ENCODE measurements at regions not wholly inside any gene's neighbourhood (a gene's known extent, or its start where the extent isn't known, plus 50 kb on each side); places are given as distances from the start of the nearest gene placed in this dataset.

- DNase-seq: no peak
- intact Hi-C loops (cut with DNase I): no loop called here
- H3K4me1 ChIP-seq: no peaks in the 10 kb centered on the region
- peaks cover 5% of the 10 kb centered on the region for H3K27me3 ChIP-seq
- H3K4me3 ChIP-seq: no peak overlapping the region
- no peak overlapping the region for H3K27ac ChIP-seq
- no peaks in the 10 kb centered on the region for H3K9me3 ChIP-seq
- no peak for TF ChIP-seq CTCF (IDR thresholded peaks at IDR 0.05)
- H3K36me3 ChIP-seq: no peaks in the 10 kb centered on the region
- no peak overlapping the region for H3K9ac ChIP-seq (ENCODE audit: low read depth in 2 of 2, low read length in 2 of 2)
Observed at GRCh38 chr4:3676196-3676595, 90.0 kb upstream of the ADRA2C start.

- intact Hi-C loops (cut with DNase I): no loop called here
- no peak for DNase-seq
Observed at GRCh38 chr4:3675251-3676115, 90.7 kb upstream of the ADRA2C start.

GRCh38 chr4:3674479-3674851 lies 91.7 kb upstream of the ADRA2C start:
- Histone ChIP-seq H3K27ac (no peak overlapping the region), H3K4me3 (no peak overlapping the region), H3K36me3 (no peaks in the 10 kb centered on the region), H3K27me3 (peaks cover 5% of the 10 kb centered on the region), H3K9me3 (no peaks in the 10 kb centered on the region), H3K4me1 (no peaks in the 10 kb centered on the region), H3K9ac (ENCODE audit: low read depth in 2 of 2, low read length in 2 of 2) (no peak overlapping the region)
- intact Hi-C loops (cut with DNase I): no loop called here
- no peak for DNase-seq
- TF ChIP-seq CTCF (IDR thresholded peaks at IDR 0.05): no peak

More at GRCh38 chr4:3675251-3676115, 90.7 kb upstream of the ADRA2C start:
- Histone ChIP-seq H3K27ac (no peak overlapping the region), H3K36me3 (no peaks in the 10 kb centered on the region), H3K27me3 (peaks cover 5% of the 10 kb centered on the region), H3K9ac (ENCODE audit: low read depth in 2 of 2, low read length in 2 of 2) (no peak overlapping the region), H3K9me3 (no peaks in the 10 kb centered on the region), H3K4me3 (no peak overlapping the region), H3K4me1 (no peaks in the 10 kb centered on the region)
- TF ChIP-seq CTCF (IDR thresholded peaks at IDR 0.05): no peak

- intact Hi-C loops (cut with DNase I): no loop called here
- Histone ChIP-seq H3K36me3 (no peaks in the 10 kb centered on the region), H3K9me3 (no peaks in the 10 kb centered on the region), H3K4me3 (no peak overlapping the region), H3K4me1 (no peaks in the 10 kb centered on the region), H3K9ac (ENCODE audit: low read depth in 2 of 2, low read length in 2 of 2) (no peak overlapping the region), H3K27ac (no peak overlapping the region), H3K27me3 (peaks cover 5% of the 10 kb centered on the region)
- DNase-seq: no peak
- no peak for TF ChIP-seq CTCF (IDR thresholded peaks at IDR 0.05)
Observed at GRCh38 chr4:3673716-3674478, 92.3 kb upstream of the ADRA2C start.

GRCh38 chr4:3673176-3673575 lies 93.0 kb upstream of the ADRA2C start:
- H3K9ac ChIP-seq (ENCODE audit: low read depth in 2 of 2, low read length in 2 of 2): no peak overlapping the region
- no peak overlapping the region for H3K27ac ChIP-seq
- no peak overlapping the region for H3K4me3 ChIP-seq
- H3K9me3 ChIP-seq: no peaks in the 10 kb centered on the region
- peaks cover 5% of the 10 kb centered on the region for H3K27me3 ChIP-seq
- intact Hi-C loops (cut with DNase I): no loop called here
- DNase-seq: no peak
- no peak for TF ChIP-seq CTCF (IDR thresholded peaks at IDR 0.05)
- H3K36me3 ChIP-seq: no peaks in the 10 kb centered on the region
- H3K4me1 ChIP-seq: no peaks in the 10 kb centered on the region

All from colonic mucosa (tissue), 4 donors.